ENCODE measurements at regions not wholly inside any gene's neighbourhood (a gene's known extent, or its start where the extent isn't known, plus 50 kb on each side); places are given as distances from the start of the nearest gene placed in this dataset.

GRCh38 chr16:56140645-56141044 lies 50.6 kb upstream of the GNAO1 start:
- Mint-ChIP-seq H3K36me3 (no peaks in the 10 kb centered on the region), H3K9me3 (no peaks in the 10 kb centered on the region), H3K27ac (no peak overlapping the region)
- DNase-seq (ENCODE audit: low spot score in 2 of 2), result no peak
- no peak for ATAC-seq

GRCh38 chr16:56137269-56137668 lies 54.0 kb upstream of the GNAO1 start:
- ATAC-seq (no peak), DNase-seq (ENCODE audit: low spot score in 2 of 2) (no peak)
- Mint-ChIP-seq H3K27ac (no peak overlapping the region), H3K36me3 (no peaks in the 10 kb centered on the region), H3K9me3 (no peaks in the 10 kb centered on the region)

- ATAC-seq, result no peak
- Mint-ChIP-seq H3K27ac (no peak overlapping the region), H3K9me3 (no peaks in the 10 kb centered on the region), H3K36me3 (no peaks in the 10 kb centered on the region)
- DNase-seq (ENCODE audit: low spot score in 2 of 2), result no peak
These were observed 55.0 kb upstream of the GNAO1 start for GRCh38 chr16:56136256-56136655.

GRCh38 chr16:56134790-56135189 lies 56.5 kb upstream of the GNAO1 start:
- ATAC-seq (no peak), DNase-seq (ENCODE audit: low spot score in 2 of 2) (no peak)
- Mint-ChIP-seq H3K36me3 (no peaks in the 10 kb centered on the region), H3K27ac (no peak overlapping the region), H3K9me3 (no peaks in the 10 kb centered on the region)

GRCh38 chr16:56125922-56126321 lies 65.4 kb upstream of the GNAO1 start:
- DNase-seq (ENCODE audit: low spot score in 2 of 2), result no peak
- Mint-ChIP-seq H3K27ac (no peak overlapping the region), H3K9me3 (no peaks in the 10 kb centered on the region), H3K36me3 (no peaks in the 10 kb centered on the region)
- no peak for ATAC-seq

- Mint-ChIP-seq H3K9me3 (no peaks in the 10 kb centered on the region), H3K36me3 (no peaks in the 10 kb centered on the region), H3K27ac (no peak overlapping the region)
- ATAC-seq (no peak), DNase-seq (ENCODE audit: low spot score in 2 of 2) (no peak)
These were observed 69.0 kb upstream of the GNAO1 start for GRCh38 chr16:56122251-56122650.

GRCh38 chr16:56121156-56121500 lies 70.2 kb upstream of the GNAO1 start:
- no peak for ATAC-seq
- DNase-seq (ENCODE audit: low spot score in 2 of 2), result no peak
- Mint-ChIP-seq H3K9me3 (no peaks in the 10 kb centered on the region), H3K36me3 (no peaks in the 10 kb centered on the region), H3K27ac (no peak overlapping the region)

GRCh38 chr16:56120447-56121155 lies 70.7 kb upstream of the GNAO1 start:
- no peak overlapping the region for H3K27ac Mint-ChIP-seq
- no peaks in the 10 kb centered on the region for H3K9me3 Mint-ChIP-seq
- DNase-seq (ENCODE audit: low spot score in 2 of 2) (no peak), ATAC-seq (no peak)
- H3K36me3 Mint-ChIP-seq, result no peaks in the 10 kb centered on the region

- Mint-ChIP-seq H3K27ac (peak overlapping the region in 1 of 2 donors; percentile 22), H3K9me3 (no peaks in the 10 kb centered on the region), H3K36me3 (no peaks in the 10 kb centered on the region)
- ATAC-seq (peak; percentile 68 to 88), DNase-seq (ENCODE audit: low spot score in 2 of 2) (no peak)
These were observed 72.2 kb upstream of the GNAO1 start for GRCh38 chr16:56119133-56119532.

GRCh38 chr16:56116577-56116964 lies 74.7 kb upstream of the GNAO1 start:
- ATAC-seq, result no peak
- Mint-ChIP-seq H3K9me3 (no peaks in the 10 kb centered on the region), H3K36me3 (no peaks in the 10 kb centered on the region), H3K27ac (no peak overlapping the region)
- DNase-seq (ENCODE audit: low spot score in 2 of 2), result no peak

- ATAC-seq (peak in 1 of 2 donors; percentile 20), DNase-seq (ENCODE audit: low spot score in 2 of 2) (no peak)
- Mint-ChIP-seq H3K9me3 (no peaks in the 10 kb centered on the region), H3K36me3 (no peaks in the 10 kb centered on the region), H3K27ac (no peak overlapping the region)
These were observed 75.3 kb upstream of the GNAO1 start for GRCh38 chr16:56115817-56116576.

- no peaks in the 10 kb centered on the region for H3K36me3 Mint-ChIP-seq
- no peak for DNase-seq (ENCODE audit: low spot score in 2 of 2)
- ATAC-seq, result no peak
These were observed 78.1 kb upstream of the GNAO1 start for GRCh38 chr16:56113223-56113622.

GRCh38 chr16:56111100-56111499 lies 80.2 kb upstream of the GNAO1 start:
- DNase-seq (ENCODE audit: low spot score in 2 of 2) (no peak), ATAC-seq (no peak)
- Mint-ChIP-seq H3K9me3 (no peaks in the 10 kb centered on the region), H3K36me3 (no peaks in the 10 kb centered on the region), H3K27ac (no peak overlapping the region)

More at GRCh38 chr16:56113223-56113622, 78.1 kb upstream of the GNAO1 start:
- Mint-ChIP-seq H3K27ac (no peak overlapping the region), H3K9me3 (no peaks in the 10 kb centered on the region)

GRCh38 chr16:56109994-56110393 lies 81.3 kb upstream of the GNAO1 start:
- no peak overlapping the region for H3K27ac Mint-ChIP-seq
- no peaks in the 10 kb centered on the region for H3K36me3 Mint-ChIP-seq
- no peaks in the 10 kb centered on the region for H3K9me3 Mint-ChIP-seq
- no peak for DNase-seq (ENCODE audit: low spot score in 2 of 2)
- ATAC-seq, result no peak

- H3K36me3 Mint-ChIP-seq, result no peaks in the 10 kb centered on the region
- H3K27ac Mint-ChIP-seq, result no peak overlapping the region
- no peak for DNase-seq (ENCODE audit: low spot score in 2 of 2)
- ATAC-seq, result no peak
- no peaks in the 10 kb centered on the region for H3K9me3 Mint-ChIP-seq
These were observed 82.1 kb upstream of the GNAO1 start for GRCh38 chr16:56109205-56109604.

- DNase-seq (ENCODE audit: low spot score in 2 of 2), result no peak
- ATAC-seq, result no peak
- Mint-ChIP-seq H3K9me3 (no peaks in the 10 kb centered on the region), H3K27ac (no peak overlapping the region), H3K36me3 (no peaks in the 10 kb centered on the region)
These were observed 82.6 kb upstream of the GNAO1 start for GRCh38 chr16:56108724-56109123.

GRCh38 chr16:56108056-56108471 lies 83.2 kb upstream of the GNAO1 start:
- Mint-ChIP-seq H3K27ac (no peak overlapping the region), H3K36me3 (no peaks in the 10 kb centered on the region), H3K9me3 (no peaks in the 10 kb centered on the region)
- DNase-seq (ENCODE audit: low spot score in 2 of 2) (no peak), ATAC-seq (no peak)

GRCh38 chr16:56106527-56106926 lies 84.8 kb upstream of the GNAO1 start:
- Mint-ChIP-seq H3K36me3 (no peaks in the 10 kb centered on the region), H3K9me3 (no peaks in the 10 kb centered on the region), H3K27ac (no peak overlapping the region)
- ATAC-seq (no peak), DNase-seq (ENCODE audit: low spot score in 2 of 2) (no peak)

Measured in activated naive CD4-positive, alpha-beta T cell treated with anti-CD3 and anti-CD28 coated beads, Interleukin-2, amount 50 U/mL, for 72 hours (primary cell).